HG02840 (cell line): ENCODE measurements at regions not wholly inside any gene's neighbourhood (a gene's known extent, or its start where the extent isn't known, plus 50 kb on each side); places are given as distances from the start of the nearest gene placed in this dataset.
A peak's percentile ranks its signal among the peaks of the same experiment; 100 is the strongest.

Experiments
- ATAC-seq: cut with Tn5 transposase; IDR thresholded peaks from one replicate; pipeline ENCODE4 v1.9.1; 2021; ENCODE audit warnings: mild to moderate bottlenecking, moderate library complexity, moderate number of reproducible peaks; ENCODE audit not compliant: unreplicated experiment, low FRiP score

DNA sequence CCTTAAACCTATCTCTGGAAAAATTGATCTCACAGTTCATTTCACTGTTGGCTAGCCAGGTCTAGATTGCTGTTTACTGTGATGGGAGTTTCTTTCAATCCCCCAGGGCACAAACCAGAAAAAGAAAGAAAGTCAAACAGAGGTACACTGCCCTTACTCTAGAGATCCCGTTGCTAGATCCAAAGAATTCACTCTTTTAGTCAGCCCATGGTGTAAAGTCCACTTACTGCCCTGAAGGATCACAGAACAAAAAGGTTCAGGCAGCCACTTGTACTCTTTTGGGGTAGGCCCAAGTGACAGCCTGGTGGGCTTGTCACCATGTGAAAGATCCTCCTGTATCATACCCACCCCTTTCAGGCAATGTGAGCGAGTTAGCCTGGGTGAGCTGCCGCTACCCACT, 162.6 kb upstream of the CCDC179 start:
- ATAC-seq, result no peak

DNA sequence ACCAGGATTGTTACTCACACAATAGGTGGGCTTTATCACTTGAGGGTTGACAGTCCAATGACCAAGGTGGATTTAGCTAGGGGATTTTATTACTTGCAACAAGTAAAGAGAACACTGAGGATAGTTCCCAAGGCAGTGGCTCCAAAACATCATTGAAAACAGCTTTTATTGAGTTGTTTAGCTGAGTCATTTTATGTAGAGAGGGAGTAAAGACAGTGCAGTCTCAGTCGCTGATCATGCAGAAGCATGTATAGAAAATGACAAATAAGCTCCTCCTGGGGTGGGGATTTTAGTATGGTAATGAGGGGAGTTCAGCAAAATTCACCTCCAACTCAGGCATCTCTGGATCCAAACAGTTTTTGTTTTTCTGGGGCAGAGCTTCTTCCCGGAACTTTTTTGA, 163.0 kb upstream of the CCDC179 start:
- no peak for ATAC-seq

DNA sequence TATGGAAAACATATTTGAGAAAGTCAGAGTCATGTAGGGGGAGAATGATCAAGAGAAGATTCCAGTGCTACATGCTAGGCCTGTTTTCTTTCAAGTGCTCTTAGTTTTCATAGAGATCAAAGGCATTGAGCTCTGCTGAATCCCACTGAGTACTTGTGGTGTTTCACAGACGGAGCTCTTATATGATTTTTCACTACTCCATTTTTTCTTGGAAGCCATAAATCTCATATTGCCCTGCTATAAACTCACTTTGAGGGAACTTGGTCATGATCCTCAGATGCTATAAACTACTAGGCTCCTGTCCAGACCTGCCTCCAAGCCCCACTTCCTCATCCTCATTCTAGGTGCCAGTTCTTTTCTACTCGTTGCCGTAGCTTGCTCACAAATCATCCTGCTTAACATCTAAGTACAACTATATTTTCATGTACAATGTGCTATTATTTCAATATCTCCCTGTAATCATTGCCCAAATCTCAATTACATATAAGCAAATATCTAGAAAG, 180.8 kb upstream of the CCDC179 start:
- no peak for ATAC-seq

DNA sequence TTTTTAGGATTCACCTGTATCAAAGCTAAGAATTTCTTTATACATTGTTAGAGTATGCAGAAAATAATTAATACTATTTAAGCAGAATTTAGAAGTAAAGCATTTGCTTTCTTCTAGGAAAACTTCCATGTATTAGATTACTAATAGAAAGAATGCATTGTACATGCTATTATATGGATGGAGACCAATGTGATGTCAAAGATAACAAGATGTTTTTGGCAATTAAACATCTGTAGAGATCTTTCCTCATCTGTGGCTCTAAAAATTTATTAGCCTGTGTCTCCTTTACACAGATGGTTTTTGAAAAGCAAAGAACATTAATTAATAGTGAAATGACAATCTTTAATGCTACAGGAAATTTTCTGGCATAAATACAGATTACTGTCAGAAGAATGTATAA, 198.4 kb upstream of the CCDC179 start:
- ATAC-seq, result no peak

DNA sequence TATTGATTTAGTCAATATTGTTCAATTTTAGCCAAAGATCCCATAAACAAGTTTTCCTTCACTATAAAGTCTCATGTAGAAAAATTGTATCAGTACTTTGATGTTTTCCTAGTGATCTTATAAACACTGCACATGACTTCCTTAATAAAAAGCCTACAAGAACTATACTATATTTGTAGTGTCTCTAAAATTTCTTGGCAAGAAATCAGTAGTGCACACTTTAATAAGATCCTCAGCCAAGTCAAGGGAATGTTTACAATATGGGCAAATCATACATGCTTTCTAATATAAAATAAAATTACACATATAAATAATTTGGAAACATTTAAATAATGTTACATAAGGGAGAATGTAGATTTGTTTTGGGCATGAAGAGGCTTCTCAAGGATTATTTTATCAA, 203.0 kb upstream of the CCDC179 start:
- no peak for ATAC-seq

DNA sequence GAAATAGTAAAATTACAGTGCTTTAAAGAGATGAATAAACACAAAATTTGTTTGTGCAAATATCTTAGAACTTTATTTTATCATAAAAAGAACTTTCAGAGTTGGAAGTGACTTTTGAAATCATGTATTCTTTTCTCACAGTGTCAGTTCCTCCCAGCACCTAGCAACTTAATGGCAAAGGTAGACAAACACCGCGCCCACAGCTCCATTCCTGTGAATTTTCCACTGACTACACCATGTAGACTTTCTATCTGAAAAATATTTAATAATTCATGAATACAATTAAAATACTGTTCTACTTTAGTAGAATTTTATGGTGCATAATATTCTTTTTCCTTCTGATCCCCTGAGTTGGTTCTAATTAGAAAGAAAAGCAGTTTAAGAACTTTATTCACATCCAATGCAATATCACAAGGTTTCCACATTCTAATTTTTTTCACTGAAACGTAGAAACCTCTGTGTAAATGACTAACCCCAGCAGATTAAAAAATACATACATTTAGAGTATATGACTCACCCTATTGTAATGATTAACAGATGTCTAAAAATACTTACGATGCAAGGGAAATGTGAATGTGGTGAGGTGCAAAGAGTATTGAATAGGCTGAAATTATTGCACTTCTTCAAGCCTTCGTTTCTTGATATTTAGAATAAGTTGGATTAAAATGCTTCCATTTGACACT, 218.2 kb upstream of the CCDC179 start:
- ATAC-seq, result peak; percentile 69

DNA sequence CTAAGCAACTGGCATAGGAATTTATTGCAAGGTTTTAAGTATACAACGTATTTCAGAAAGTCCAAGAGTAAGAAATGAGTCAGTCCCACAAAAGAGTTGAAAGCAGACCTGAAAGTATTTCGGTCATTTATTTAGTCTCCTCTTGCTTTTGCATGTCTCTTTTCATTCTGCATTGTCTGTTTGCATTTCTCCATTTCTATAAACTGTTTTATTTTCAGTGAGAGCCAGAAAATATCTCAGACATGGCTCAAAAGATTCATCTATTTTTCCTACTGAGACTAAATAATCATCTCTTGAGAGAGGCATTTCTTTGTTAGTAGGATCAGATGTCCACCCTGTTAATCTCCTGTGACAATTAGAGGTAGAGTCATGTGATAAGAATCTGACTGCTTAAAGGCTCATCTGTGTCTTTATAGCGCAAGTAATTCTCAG, 219.1 kb upstream of the CCDC179 start:
- peak; percentile 87 for ATAC-seq

DNA sequence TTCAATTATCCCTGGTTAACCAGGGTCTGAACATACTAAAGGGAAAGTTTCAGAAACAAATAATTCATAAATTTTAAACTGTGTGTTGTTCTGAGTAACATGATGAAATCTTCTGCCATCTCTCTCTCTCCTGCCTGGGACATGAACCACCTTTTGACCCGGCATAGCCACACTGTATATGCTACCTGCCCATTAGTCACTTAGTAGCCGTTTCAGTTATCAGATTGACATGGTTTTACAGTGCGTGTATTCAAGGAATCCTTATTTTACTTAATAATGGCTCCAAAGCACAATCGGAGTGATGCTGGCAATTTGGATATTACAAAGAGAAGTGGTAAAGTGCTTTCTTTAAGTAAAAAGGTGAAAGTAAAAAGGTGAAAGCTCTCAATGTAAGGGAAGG, 227.1 kb upstream of the CCDC179 start:
- ATAC-seq, result no peak

DNA sequence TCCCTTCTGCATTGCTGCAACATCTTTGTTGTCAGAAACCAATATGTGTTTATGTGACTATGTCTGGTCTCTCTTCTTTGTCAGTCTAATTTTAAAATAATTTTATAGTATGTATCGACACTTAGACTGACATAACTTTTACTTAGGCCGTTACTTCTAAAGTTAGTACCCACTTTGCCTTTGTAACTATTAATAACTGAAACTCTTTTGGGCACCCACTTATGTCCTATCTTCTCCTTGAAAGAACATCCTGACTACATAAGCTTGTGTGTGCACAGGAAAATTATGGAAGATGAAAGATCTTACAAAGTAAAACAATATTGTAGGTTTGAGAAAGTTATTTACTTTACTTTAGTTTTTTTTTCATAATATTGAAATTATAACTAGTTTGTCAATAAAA, 230.4 kb upstream of the CCDC179 start:
- ATAC-seq, result no peak

DNA sequence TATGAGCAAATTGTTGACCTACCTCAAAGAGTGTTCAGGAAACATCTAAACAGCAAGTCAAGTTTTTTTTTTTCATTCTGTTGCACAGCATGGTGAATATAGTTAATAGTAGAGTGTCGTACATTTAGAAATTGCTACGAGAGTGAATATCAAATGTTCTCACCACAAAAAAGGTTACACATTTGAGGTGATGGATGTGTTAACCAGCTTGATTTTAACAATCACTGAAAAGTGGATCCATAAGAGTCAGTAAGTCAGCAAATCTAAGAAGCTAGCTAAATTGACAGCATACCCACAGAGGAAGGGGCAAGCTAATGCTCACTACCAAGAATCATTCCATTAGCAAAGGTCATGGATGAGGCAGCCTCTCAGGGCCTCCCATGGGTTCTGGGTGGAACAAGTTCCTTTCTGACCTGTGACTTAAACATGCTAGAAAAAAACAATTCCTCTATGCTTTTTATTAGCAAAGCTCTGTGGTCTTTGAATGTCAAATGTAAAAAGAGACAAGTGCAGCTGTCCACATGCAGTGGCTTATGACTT, 235.4 kb upstream of the CCDC179 start:
- ATAC-seq, result no peak

DNA sequence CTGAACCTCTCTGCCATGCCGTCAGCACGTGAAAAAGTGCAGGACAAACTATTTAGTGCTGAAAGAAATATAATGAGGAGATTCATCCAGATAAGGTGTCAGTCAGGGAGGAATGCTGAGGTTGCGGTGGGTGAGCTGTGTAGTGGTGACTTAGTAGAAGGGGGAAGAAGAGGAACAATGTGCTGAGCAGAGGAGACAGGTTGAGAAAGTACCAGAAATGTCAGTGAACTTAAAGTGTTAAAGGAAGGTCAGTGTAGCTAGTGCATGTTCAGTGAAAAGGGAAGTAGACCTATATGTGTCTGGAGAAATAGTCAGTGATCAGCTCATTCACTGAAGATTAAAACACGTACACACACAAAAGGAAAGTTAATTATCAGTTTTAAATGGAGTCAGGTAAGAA, 237.6 kb upstream of the CCDC179 start:
- no peak for ATAC-seq

DNA sequence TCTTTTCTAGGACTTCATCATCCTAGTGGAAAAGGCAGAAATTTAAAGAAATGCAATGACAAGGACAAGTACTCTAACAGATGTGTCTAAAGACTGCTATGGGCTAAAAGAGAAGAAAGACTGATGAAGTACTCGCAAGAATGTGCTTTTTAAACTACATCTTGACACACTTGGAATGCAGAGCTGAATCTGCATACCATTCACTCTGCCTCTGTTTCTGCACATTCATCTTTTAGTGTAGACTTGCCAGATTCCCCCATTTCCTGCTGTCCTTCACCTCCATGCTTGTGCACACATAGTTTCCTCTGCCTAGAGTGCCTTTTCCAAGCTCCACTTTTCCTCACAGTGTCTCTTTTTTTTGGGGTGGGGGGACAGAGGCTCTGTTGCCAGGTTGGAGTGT, 239.0 kb upstream of the CCDC179 start:
- ATAC-seq, result no peak

DNA sequence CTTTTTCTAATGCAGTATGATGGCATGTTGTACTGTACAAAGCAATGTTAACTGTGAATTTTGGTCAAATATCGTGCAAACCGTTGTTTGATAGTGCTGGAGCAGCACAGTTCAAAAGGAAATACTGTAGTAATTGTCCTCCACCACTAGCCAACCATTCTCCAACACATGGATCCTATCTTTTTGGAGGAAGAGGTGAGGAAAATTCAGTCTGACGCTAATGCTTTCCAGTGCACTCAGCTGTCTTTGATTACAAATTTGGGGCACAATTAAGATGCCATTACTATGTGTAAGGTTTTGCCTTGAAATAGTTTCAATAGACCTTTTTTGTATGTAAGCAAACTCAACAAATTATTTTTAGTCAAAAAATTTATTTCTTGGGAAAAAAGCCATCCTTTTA, 240.5 kb upstream of the CCDC179 start:
- no peak for ATAC-seq

DNA sequence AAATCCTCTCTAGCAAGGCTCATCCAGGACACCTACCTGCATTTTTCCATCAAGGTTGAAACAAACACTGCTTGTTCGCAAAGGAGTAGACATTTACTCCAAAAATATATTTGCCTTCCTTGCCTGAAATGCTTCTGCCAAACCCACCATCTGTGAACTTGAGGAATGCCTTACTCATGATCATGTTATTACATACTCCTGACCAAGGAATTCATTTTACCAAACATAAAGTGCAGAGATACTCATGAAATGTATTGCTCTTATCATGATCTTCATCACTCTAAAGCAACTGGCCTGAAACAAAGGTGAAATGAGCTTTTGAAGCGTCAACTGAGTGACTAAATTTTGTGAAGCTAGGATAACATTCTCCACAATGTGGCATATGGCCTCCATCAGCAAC, 243.1 kb upstream of the CCDC179 start:
- no peak for ATAC-seq

DNA sequence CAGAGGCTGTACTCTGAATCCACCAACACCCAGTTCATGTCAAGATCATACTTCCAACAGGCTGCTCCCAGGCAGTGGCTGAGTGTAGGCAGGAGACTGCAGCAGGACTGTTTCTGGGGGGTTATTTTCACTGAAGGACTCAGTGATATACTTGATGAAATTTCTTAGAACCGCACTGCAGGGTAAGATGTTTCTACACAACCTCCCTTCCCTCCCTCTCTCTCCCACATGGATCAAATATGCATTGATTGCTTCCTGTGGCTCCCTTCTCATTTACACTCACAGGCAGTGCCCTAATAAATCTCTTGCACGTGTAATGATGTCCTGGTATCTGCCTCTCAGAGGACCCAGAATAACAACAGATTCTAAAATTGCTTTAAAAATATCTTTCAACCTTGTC, 251.3 kb upstream of the CCDC179 start:
- no peak for ATAC-seq

DNA sequence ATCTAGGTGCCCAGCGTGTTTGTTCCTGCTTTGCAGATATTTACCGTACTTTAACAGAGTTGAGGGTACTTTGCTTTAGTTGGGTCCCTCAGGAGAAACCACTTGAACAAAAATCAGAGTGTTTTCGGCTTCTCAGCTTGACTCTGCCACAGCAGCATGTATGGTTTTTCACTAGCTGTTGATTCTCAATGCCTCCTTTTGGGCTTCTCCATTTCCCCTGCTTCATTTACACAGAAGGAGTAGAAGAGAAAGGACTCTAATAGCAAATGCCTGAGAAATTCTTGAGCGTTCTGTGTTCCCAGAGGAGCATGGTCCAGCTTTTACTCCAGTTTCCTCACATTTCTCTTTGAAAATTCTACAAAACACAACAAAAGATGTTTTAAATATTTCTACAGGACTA, 252.1 kb upstream of the CCDC179 start:
- no peak for ATAC-seq

DNA sequence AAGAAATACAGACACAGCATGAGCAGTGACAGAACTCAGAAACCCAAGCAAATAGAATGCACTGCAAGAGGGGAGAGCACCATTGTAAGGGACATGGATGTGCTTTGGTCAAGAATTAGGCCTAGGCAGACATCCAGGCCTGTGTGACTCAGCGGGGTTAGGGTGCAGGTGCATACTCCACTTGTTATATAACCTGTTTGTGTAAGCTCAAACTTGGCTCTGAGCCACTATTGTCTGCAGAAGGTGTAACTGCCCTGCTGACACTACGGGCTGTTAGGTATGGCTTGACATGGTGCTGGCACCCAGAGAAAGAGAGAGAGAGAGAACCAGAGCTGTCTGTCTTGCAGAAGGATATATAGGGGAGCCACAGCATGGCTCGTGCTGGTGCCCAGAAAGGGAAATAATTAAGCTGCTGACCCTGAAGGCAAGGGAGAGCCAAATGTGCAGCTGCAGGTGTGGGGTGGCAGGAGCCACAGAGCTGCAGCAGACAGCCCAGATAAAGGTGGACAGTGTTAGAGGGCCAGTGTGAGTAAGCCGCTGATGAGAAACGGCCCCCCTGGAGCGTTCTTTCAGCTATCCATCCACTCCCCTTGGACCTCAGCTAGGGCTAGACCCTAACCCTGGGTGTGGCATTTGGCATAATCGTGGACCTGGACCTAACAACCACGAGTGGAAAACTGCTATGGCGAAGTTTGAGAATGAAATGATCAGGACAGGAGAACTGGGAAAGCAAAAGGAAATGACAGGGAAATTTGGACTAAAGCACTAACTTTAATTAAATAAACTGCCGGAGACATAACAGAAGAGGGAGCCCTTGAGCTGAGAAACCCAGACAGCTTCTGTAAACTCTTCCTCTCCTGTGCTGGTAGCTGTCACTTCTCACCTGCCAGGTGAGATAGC, 253.0 kb upstream of the CCDC179 start:
- no peak for ATAC-seq

DNA sequence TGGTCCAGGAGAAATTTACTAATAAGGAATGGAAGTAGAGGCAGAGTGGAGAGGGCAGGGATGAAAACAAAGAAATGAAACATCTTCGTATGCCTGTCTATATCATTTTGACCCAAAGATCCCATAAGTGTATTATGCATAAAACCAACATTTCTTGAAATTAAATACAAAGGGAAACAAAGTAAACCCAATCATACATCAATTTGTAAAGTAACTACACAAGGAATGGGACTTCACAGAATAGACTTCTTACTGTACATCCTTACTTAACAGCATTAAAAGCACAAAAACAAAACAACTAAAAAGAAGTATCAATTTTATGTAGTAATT, 253.6 kb upstream of the CCDC179 start:
- no peak for ATAC-seq

DNA sequence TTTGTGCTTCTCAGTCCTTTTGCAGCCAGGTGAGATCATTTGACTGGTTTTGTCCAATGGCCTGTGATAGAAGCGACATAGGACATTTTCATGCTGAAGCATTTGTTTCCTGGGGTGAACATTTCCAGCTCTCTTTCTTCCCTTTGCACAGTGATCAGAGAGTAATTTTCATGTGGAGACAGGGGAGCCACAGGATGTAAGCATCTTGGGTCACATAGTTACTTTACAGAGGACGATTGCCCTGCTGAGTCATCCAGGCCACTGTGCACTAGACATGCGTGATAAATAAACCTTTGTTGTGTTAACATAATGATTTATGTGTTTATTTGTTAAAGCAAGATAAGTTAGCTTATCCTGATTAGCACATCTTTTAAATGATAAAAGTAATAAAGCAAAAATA, 263.5 kb upstream of the CCDC179 start:
- ATAC-seq, result no peak

DNA sequence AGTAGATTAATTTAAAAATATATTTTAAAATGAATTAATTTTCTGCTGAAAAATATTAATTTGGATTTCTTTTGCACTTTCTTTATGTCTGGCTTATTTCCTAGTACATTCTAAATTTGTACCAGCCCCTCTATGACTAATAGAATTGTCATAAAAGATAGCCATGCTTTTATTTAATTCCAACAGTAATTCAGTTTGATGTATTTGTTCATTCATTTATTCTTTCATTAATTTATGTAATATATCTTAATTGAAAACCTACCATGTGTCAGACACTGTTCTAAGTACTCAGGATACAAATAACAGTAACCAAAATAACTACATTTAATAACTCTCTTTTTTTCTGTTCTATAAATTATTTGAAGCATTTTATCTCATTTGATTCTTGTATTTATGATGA, 264.0 kb upstream of the CCDC179 start:
- ATAC-seq, result no peak

DNA sequence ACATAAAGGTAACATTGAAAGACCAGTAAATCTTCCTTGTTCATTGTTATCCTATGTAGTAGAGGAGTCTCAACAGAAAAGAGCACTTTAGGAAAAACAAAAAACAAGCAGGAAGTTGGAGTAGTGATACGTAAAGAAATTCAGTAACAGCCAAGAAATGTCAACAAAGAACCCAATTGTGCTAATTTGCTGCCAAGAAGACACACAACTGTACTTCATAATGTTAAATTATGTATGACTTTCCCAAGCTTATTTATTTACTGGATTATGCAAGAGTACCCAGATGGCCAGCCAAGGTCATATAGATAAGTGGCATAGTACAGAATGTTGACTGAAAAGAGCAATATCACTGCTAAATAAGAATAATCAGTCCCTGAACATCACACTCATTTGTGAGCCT, 264.7 kb upstream of the CCDC179 start:
- no peak for ATAC-seq

DNA sequence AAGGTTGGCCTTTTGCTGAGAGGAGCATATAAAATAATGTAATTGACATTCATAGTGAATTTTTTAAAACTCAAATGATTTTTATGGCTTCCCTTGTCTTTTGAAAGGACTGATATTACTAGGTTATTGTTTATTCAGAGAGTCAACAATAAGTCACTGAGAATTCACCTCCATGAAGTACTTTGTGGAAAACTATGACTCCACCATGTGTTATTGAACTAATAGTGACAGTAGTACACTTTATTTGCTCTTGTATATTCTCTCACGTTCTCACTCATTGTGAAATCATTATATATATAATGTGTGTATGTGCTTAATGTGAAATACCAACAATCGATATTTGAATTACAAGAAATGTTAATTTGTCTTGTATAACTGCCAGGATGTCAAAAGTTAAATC, 267.4 kb upstream of the CCDC179 start:
- ATAC-seq, result no peak
